ENCODE measurements at regions not wholly inside any gene's neighbourhood (a gene's known extent, or its start where the extent isn't known, plus 50 kb on each side); places are given as distances from the start of the nearest gene placed in this dataset.

GRCh38 chr20:58143531-58143930 lies 84.9 kb downstream of the ANKRD60 start:
- Histone ChIP-seq H2AFZ (replicated peaks; ENCODE audit: low read length, poor library complexity) (no peak overlapping the region), H3K9ac (ENCODE audit: low read depth, low read length) (no peak overlapping the region), H3K4me1 (ENCODE audit: control insufficient read depth, insufficient read depth, low read length) (no peaks in the 10 kb centered on the region), H3K4ac (ENCODE audit: low read depth, low read length) (no peak overlapping the region), H4K91ac (ENCODE audit: insufficient read depth, low read depth, low read length) (no peak overlapping the region), H3K27ac (ENCODE audit: insufficient read depth, low read length) (no peak overlapping the region), H2BK20ac (ENCODE audit: low read depth, low read length) (no peak overlapping the region), H3K9me1 (ENCODE audit: insufficient read depth, low read length) (no peaks in the 10 kb centered on the region), H2AK5ac (ENCODE audit: low read depth, low read length) (no peak overlapping the region), H2AK9ac (replicated peaks; ENCODE audit: low read depth, low read length, poor library complexity) (no peak overlapping the region), H3K27me3 (ENCODE audit: control insufficient read depth, insufficient read depth, low read length) (peaks cover 9% of the 10 kb centered on the region), H3K4me2 (ENCODE audit: low read depth, low read length) (no peak overlapping the region), H4K5ac (ENCODE audit: low read depth, low read length) (no peak overlapping the region), H3K9me3 (ENCODE audit: control insufficient read depth, insufficient read depth, low read length) (no peaks in the 10 kb centered on the region), H3K18ac (ENCODE audit: low read depth, low read length) (no peak overlapping the region), H3K56ac (ENCODE audit: extremely low read depth, insufficient read depth, low read length) (no peak overlapping the region), H2BK5ac (ENCODE audit: low read depth, low read length, poor library complexity, severe bottlenecking) (no peak overlapping the region), H4K8ac (ENCODE audit: low read depth in 2 of 2, low read length in 2 of 2) (no peak overlapping the region), H3K4me3 (ENCODE audit: insufficient read depth, low read depth, low read length) (no peak overlapping the region), H2BK15ac (ENCODE audit: low read depth, low read length) (no peak overlapping the region), H4K20me1 (ENCODE audit: insufficient read depth, low read length) (no peaks in the 10 kb centered on the region; the same call in 1 of the 2 replicates), H2BK120ac (ENCODE audit: low read depth, low read length) (no peak overlapping the region), H3K14ac (replicated peaks; ENCODE audit: low read depth, low read length) (no peak overlapping the region), H3K36me3 (ENCODE audit: control insufficient read depth, insufficient read depth, low read length) (no peaks in the 10 kb centered on the region), H3K23ac (ENCODE audit: low read depth, low read length) (no peak overlapping the region), H3K79me1 (ENCODE audit: low read depth in 1 of 2, low read length in 2 of 2) (no peaks in the 10 kb centered on the region)
- no TSS peak for BruUV-seq (replicated peaks)
- in situ Hi-C loops (cut with MboI; ENCODE audit: low sequenced_read_pairs), result no loop called here
- POLR2A ChIA-PET (ENCODE audit: unreplicated experiment), result no interaction called here
- ATAC-seq (ENCODE audit: low read depth), result no peak
- dilution Hi-C loops (cut with HindIII; ENCODE audit: low sequenced_read_pairs, unreplicated experiment), result no loop called here
- intact Hi-C loops (cut with micrococcal nuclease), result no loop called here
- no peak for TF ChIP-seq USF2 (IDR thresholded peaks at IDR 0.05; ENCODE audit: low read depth, low read length)
- no peak for TF ChIP-seq CEBPB (IDR thresholded peaks at IDR 0.05; ENCODE audit: low read depth, low read length)
- TF ChIP-seq POLR2A (IDR thresholded peaks at IDR 0.05; ENCODE audit: low read depth, low read length), result no peak
- no peak for TF ChIP-seq RCOR1 (IDR thresholded peaks at IDR 0.05; ENCODE audit: insufficient replicate concordance, low read length)
- TF ChIP-seq CHD1 (IDR thresholded peaks at IDR 0.05; ENCODE audit: low read depth, low read length), result no peak
- TF ChIP-seq SMC3 (IDR thresholded peaks at IDR 0.05; ENCODE audit: low read depth, low read length), result no peak
- TF ChIP-seq CTCF (conservative IDR thresholded peaks at IDR 0.05; ENCODE audit: low read depth, low read length), result no peak
- TF ChIP-seq MXI1 (IDR thresholded peaks at IDR 0.05; ENCODE audit: borderline replicate concordance, low read depth, low read length), result no peak
- TF ChIP-seq RAD21 (IDR thresholded peaks at IDR 0.05; ENCODE audit: low read length), result no peak
- no peak for TF ChIP-seq MAFK (IDR thresholded peaks at IDR 0.05; ENCODE audit: low read depth, low read length)
- TF ChIP-seq, protein P1, sequence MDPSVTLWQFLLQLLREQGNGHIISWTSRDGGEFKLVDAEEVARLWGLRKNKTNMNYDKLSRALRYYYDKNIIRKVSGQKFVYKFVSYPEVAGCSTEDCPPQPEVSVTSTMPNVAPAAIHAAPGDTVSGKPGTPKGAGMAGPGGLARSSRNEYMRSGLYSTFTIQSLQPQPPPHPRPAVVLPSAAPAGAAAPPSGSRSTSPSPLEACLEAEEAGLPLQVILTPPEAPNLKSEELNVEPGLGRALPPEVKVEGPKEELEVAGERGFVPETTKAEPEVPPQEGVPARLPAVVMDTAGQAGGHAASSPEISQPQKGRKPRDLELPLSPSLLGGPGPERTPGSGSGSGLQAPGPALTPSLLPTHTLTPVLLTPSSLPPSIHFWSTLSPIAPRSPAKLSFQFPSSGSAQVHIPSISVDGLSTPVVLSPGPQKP (IDR thresholded peaks at IDR 0.05; ENCODE audit: borderline replicate concordance, low read depth, low read length), result no peak
- TF ChIP-seq NFE2L2 (IDR thresholded peaks at IDR 0.05; ENCODE audit: low read depth, low read length), result no peak
- no peak for TF ChIP-seq RFX5 (IDR thresholded peaks at IDR 0.05; ENCODE audit: low read depth, low read length)
- CTCF ChIA-PET, result interaction anchor here (1.0 to 1.3 kb wide), 2 partner anchors 9 to 15 kb away, joined by 3 to 5 read pairs; no protein-coding TSS in a partner anchor
- no peak for DNase-seq

All from IMR-90 (cell line).